HL-60 (cell line): ENCODE measurements at regions not wholly inside any gene's neighbourhood (a gene's known extent, or its start where the extent isn't known, plus 50 kb on each side); places are given as distances from the start of the nearest gene placed in this dataset.

ENCODE experiments used
- DNase-seq, 2 experiments: peaks; one replicate each; pipeline ENCODE4 v3.0.0-alpha.2; 2010 to 2020; ENCODE audit warnings: low read depth in 1 of 2, low spot score in 1 of 2
- H3K27ac ChIP-seq: fragments of 250-450 bp; sonication (Bioruptor Pico); replicated peaks from 2 replicates; pipeline ENCODE4 v1.5.1; 2020; ENCODE audit warnings: mild to moderate bottlenecking, moderate library complexity
- H3K27me3 ChIP-seq: fragments of 250-450 bp; sonication (Bioruptor Pico); 2 replicates; pipeline ENCODE4 v1.5.1; 2021; ENCODE audit warnings: mild to moderate bottlenecking, moderate library complexity; ENCODE audit not compliant: insufficient read depth, poor library complexity, severe bottlenecking
- H3K4me3 ChIP-seq: replicated peaks from 2 replicates; pipeline ENCODE4 v1.5.1; 2011; ENCODE audit warnings: mild to moderate bottlenecking, control low read depth, low read length; ENCODE audit not compliant: insufficient read depth
- GABPA ChIP-seq: IDR thresholded peaks from 2 replicates; pipeline ENCODE4 v1.6.1; 2012; ENCODE audit warnings: low read depth
- POLR2AphosphoS5 ChIP-seq: IDR thresholded peaks from 2 replicates; pipeline ENCODE4 v1.6.1; 2012; ENCODE audit warnings: low read depth
- SPI1 ChIP-seq: IDR thresholded peaks from 2 replicates; pipeline ENCODE4 v1.6.1; 2012; ENCODE audit warnings: low read depth, mild to moderate bottlenecking, borderline replicate concordance
- TF ChIP-seq, protein P1 (sequence below): IDR thresholded peaks from one replicate; pipeline ENCODE4 v1.5.1; 2011; ENCODE audit warnings: low read length, control low read depth, inconsistent platforms; ENCODE audit not compliant: insufficient read depth
- TF ChIP-seq, protein P2 (sequence below): IDR thresholded peaks from 2 replicates; pipeline ENCODE4 v1.6.1; 2012; ENCODE audit warnings: low read depth; ENCODE audit not compliant: insufficient replicate concordance

DNA sequence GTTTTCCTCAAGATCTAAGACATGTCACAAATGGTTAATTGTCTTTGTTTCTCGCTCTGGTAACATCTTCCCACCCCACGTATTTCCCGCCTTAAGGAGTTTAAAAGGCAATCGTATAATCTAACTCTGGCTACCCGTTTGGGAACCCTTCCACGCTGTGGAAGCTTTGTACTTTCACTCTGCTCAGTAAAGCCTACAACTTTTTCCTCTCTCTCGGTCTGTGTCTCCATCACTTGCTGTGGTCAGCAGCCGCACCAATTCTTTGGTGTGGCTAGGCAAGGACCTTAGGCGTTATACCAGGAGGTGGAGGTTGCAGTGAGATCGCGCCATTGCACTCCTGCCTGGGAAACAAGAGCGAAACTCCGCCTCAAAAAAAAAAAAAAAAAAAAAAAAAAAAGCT lies 1430.1 kb downstream of the LRRC4C start:
- no peak for TF ChIP-seq GABPA
- TF ChIP-seq, protein P1, sequence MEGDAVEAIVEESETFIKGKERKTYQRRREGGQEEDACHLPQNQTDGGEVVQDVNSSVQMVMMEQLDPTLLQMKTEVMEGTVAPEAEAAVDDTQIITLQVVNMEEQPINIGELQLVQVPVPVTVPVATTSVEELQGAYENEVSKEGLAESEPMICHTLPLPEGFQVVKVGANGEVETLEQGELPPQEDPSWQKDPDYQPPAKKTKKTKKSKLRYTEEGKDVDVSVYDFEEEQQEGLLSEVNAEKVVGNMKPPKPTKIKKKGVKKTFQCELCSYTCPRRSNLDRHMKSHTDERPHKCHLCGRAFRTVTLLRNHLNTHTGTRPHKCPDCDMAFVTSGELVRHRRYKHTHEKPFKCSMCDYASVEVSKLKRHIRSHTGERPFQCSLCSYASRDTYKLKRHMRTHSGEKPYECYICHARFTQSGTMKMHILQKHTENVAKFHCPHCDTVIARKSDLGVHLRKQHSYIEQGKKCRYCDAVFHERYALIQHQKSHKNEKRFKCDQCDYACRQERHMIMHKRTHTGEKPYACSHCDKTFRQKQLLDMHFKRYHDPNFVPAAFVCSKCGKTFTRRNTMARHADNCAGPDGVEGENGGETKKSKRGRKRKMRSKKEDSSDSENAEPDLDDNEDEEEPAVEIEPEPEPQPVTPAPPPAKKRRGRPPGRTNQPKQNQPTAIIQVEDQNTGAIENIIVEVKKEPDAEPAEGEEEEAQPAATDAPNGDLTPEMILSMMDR: no peak
- no peak for TF ChIP-seq SPI1
- TF ChIP-seq, protein P2, sequence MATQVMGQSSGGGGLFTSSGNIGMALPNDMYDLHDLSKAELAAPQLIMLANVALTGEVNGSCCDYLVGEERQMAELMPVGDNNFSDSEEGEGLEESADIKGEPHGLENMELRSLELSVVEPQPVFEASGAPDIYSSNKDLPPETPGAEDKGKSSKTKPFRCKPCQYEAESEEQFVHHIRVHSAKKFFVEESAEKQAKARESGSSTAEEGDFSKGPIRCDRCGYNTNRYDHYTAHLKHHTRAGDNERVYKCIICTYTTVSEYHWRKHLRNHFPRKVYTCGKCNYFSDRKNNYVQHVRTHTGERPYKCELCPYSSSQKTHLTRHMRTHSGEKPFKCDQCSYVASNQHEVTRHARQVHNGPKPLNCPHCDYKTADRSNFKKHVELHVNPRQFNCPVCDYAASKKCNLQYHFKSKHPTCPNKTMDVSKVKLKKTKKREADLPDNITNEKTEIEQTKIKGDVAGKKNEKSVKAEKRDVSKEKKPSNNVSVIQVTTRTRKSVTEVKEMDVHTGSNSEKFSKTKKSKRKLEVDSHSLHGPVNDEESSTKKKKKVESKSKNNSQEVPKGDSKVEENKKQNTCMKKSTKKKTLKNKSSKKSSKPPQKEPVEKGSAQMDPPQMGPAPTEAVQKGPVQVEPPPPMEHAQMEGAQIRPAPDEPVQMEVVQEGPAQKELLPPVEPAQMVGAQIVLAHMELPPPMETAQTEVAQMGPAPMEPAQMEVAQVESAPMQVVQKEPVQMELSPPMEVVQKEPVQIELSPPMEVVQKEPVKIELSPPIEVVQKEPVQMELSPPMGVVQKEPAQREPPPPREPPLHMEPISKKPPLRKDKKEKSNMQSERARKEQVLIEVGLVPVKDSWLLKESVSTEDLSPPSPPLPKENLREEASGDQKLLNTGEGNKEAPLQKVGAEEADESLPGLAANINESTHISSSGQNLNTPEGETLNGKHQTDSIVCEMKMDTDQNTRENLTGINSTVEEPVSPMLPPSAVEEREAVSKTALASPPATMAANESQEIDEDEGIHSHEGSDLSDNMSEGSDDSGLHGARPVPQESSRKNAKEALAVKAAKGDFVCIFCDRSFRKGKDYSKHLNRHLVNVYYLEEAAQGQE: no peak
- no peak for DNase-seq
- no peak overlapping the region for H3K4me3 ChIP-seq
- no peak overlapping the region for H3K27ac ChIP-seq
- no peaks in the 10 kb centered on the region for H3K27me3 ChIP-seq

DNA sequence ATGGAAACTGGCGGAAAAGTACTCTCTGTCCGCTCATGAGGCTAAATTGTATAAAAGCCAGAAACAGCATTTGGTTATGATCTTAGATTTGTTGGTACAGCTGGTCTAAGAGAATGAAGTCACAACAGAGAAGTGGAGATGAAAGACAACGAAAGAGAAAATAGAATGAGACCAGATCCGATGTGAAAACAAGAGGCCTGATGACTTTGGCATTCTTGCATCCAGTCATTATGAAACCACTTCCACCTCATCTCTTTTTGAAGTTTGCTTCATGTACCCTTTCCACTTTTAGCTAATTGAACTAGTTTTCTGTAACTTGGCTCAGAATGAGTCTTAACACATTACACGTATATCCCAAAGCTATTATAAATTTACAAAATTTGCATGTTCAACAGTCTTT lies 1431.7 kb downstream of the LRRC4C start:
- TF ChIP-seq, protein P2: no peak
- TF ChIP-seq GABPA (no peak), POLR2AphosphoS5 (no peak), SPI1 (no peak)
- TF ChIP-seq, protein P1: no peak
- no peak overlapping the region for H3K27ac ChIP-seq
- no peak overlapping the region for H3K4me3 ChIP-seq
- no peak for DNase-seq
- H3K27me3 ChIP-seq: no peaks in the 10 kb centered on the region

DNA sequence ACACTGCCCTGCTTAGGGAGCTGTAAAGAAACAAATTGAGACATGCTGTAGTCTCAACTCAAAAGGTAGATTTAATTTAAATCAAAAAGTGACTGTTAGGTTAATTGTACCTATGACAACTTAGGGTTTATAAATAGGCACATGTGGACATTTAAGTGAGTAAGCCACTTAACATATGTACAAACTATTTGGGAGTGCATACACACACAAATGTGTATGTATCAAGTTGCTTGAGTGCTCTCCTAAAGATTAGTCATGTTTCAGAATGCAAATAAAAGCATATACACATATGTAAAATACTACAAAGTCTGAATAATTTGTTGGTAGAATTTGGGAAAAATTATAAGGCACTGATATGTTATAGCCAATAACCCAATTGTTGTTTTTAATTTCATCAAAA lies 1435.7 kb downstream of the LRRC4C start:
- Histone ChIP-seq H3K27me3 (no peaks in the 10 kb centered on the region), H3K27ac (no peak overlapping the region), H3K4me3 (no peak overlapping the region)
- no peak for DNase-seq
- TF ChIP-seq POLR2AphosphoS5 (no peak), GABPA (no peak), SPI1 (no peak)
- TF ChIP-seq, protein P2: no peak
- TF ChIP-seq, protein P1: no peak
